ENCODE measurements at regions not wholly inside any gene's neighbourhood (a gene's known extent, or its start where the extent isn't known, plus 50 kb on each side); places are given as distances from the start of the nearest gene placed in this dataset.
"Not testable (repeated sequence)": the region's sequence is repeated elsewhere in the genome, so short reads cannot be mapped to it uniquely, and the experiment has no call there.

GRCh38 chr2:194735837-194736542, 921.0 kb upstream of the SLC39A10 start:
- no peak for DNase-seq

GRCh38 chr2:194730266-194730665, 926.8 kb upstream of the SLC39A10 start:
- no peak for DNase-seq

GRCh38 chr2:194725169-194725568, 931.9 kb upstream of the SLC39A10 start:
- no peak for DNase-seq

GRCh38 chr2:194723446-194723845, 933.6 kb upstream of the SLC39A10 start:
- peak; percentile 33 to 86 for DNase-seq

GRCh38 chr2:194721227-194721626, 935.8 kb upstream of the SLC39A10 start:
- DNase-seq, result no peak

- no peak for DNase-seq
Measured at GRCh38 chr2:194720462-194720861, 936.6 kb upstream of the SLC39A10 start.

GRCh38 chr2:194718881-194719280, 938.1 kb upstream of the SLC39A10 start:
- peak in 1 of 2 experiments; percentile 67 for DNase-seq

GRCh38 chr2:194714541-194714940, 942.5 kb upstream of the SLC39A10 start:
- DNase-seq, result no peak

- DNase-seq, result no peak
Measured at GRCh38 chr2:194709840-194710239, 947.2 kb upstream of the SLC39A10 start.

GRCh38 chr2:194706179-194706578, 950.8 kb upstream of the SLC39A10 start:
- no peak for DNase-seq

- no peak for DNase-seq
Measured at GRCh38 chr2:194705398-194705797, 951.6 kb upstream of the SLC39A10 start.

GRCh38 chr2:194700726-194701125, 956.3 kb upstream of the SLC39A10 start:
- no peak for DNase-seq

GRCh38 chr2:194700116-194700515, 956.9 kb upstream of the SLC39A10 start:
- DNase-seq, result no peak

GRCh38 chr2:194698012-194698411, 959.0 kb upstream of the SLC39A10 start:
- no peak for DNase-seq

GRCh38 chr2:194697439-194697838, 959.6 kb upstream of the SLC39A10 start:
- no peak for DNase-seq

GRCh38 chr2:194696690-194697089, 960.3 kb upstream of the SLC39A10 start:
- no peak for DNase-seq

- DNase-seq, result no peak
Measured at GRCh38 chr2:194686569-194686968, 970.5 kb upstream of the SLC39A10 start.

GRCh38 chr2:194674043-194674442, 983.0 kb upstream of the SLC39A10 start:
- DNase-seq, result no peak

- no peak for DNase-seq
Measured at GRCh38 chr2:194672994-194673393, 984.0 kb upstream of the SLC39A10 start.

GRCh38 chr2:194661431-194661830, 995.6 kb upstream of the SLC39A10 start:
- DNase-seq, result no peak

GRCh38 chr2:194639057-194639456, 1018.0 kb upstream of the SLC39A10 start:
- not testable (repeated sequence) for DNase-seq

GRCh38 chr2:194621945-194622344, 1035.1 kb upstream of the SLC39A10 start:
- DNase-seq, result no peak

- no peak for DNase-seq
Measured at GRCh38 chr2:194619366-194619765, 1037.7 kb upstream of the SLC39A10 start.

- no peak for DNase-seq
Measured at GRCh38 chr2:194618432-194618831, 1038.6 kb upstream of the SLC39A10 start.

GRCh38 chr2:194616334-194616733, 1040.7 kb upstream of the SLC39A10 start:
- no peak for DNase-seq
